GM21529 (cell line): ENCODE measurements at regions not wholly inside any gene's neighbourhood (a gene's known extent, or its start where the extent isn't known, plus 50 kb on each side); places are given as distances from the start of the nearest gene placed in this dataset.
A peak's percentile ranks its signal among the peaks of the same experiment; 100 is the strongest.

Source experiments
- ATAC-seq: cut with Tn5 transposase; IDR thresholded peaks from one replicate; pipeline ENCODE4 v1.9.1; 2021; ENCODE audit not compliant: unreplicated experiment

DNA sequence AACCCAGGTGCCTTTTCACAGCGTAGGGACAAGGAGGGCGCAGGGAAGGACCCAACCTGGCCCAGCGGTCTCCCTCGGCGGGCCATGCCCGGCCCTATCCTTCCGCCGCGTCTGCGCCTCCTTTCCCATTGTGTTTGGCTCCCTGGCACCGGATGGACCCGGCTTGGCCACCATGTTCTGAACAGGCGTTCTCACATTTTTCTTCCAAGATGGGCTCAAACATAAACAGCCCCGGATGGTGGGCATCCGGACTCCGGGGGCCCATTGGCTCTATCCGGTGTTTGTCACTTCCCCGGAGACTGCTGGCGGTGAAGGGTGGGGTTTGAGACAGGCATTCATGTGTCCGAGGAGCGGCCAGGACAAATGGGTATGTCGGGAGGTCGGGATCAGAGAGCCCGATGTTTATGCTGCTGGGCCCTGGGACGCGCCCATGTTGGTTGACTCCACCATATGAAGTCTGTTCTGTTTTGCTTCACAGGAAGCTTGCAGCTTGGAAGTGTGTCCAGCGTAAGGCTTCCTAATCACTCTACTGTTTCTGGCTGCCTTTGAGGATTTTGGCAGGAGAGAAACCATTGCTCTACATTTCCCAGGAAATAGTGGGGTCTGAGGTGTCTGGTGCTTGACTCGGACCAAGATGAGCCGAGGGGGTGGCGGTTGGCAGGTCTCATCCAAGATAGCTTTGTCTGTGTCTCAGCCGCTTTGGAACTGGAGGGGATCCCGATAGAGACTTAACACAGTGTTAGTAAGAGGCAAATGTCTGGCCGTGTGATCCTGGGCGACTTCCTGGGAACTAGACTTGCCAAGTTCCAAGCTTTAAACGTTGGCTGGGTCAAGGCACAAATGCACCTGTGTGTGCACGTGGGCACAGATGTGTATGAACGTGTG lies 188.3 kb downstream of the IRF8 start:
- no peak for ATAC-seq

DNA sequence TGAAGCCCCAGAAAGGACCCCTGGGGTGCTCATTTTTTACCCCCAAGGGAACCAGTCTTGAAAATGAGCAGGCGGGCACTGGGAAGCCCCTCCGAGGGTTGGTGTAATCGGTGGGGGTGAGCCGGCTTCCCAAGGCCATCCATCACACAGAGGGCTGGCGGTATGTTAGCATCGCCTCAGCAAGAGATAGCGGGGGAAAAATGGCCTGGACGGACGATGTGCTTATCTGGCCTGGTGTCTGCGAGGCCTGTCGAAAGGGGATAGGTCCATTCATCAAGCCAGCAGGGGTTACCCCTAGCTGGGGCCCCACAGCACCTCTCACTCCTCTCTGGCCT lies 188.9 kb downstream of the IRF8 start:
- no peak for ATAC-seq

DNA sequence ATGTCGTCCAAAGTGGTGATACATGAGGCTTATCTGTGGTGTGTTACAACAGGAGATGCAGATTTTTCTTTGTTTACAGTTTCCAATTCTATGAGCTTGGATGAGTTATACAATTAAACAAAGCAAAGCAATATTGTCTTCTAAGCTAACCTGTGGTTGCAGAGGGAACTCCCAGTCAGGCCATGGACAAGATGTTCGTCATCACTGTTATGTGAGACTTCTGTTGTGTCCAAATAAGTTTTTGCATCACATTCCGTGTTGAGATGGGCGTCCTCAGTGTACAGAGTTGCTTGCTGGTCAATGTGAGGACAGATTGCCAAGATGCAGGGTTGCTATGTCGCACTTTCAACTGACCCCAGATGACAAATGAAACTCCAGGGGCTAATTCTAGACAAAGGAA lies 189.3 kb downstream of the IRF8 start:
- ATAC-seq = no peak

DNA sequence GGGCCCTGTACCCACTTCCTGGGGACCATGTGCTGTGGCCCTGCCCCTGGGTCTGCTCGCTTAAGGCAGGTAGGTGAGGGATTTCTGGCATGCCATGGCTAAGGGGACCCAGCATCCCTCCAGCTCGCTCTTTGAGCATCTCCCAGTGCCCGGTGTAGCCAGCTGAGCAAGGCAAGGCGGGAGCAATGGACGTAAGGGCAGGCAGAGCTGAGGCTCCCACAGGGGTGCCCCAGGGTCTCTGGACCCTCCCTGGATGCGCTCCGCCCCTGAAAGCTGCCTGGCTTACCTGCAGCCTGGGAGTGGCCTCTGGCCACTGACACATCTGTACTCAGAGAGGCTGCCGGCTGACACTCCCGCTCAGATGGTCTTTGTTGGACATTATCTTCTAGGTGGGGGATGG lies 189.9 kb downstream of the IRF8 start:
- ATAC-seq = no peak

DNA sequence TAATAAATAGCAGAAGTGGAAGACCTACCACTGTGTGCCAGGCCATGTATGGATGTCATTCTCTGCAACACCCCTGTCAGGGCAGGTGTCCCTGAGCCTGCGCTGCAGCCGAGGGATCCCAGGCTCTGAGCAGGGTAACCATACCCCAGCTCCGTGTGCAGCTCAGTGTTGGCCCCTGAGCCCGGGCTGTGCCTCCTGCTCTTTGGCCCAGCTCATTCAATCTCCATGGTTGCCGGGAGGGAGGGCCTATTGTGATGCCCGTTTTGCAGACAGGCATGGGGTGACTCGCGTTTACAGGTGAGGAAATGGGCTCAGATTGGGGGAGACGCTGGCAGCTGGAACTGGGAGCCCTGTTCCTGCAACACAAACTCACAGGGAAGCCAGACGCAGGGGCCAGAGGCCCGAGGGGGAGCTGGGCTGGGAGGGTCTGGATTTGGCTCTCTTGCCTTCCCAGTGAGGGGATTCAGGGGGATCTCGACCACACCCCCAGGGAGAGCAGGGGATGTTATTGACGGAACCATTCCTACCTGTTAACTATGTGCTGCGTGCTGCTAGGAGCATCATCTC lies 190.5 kb downstream of the IRF8 start:
- no peak for ATAC-seq

DNA sequence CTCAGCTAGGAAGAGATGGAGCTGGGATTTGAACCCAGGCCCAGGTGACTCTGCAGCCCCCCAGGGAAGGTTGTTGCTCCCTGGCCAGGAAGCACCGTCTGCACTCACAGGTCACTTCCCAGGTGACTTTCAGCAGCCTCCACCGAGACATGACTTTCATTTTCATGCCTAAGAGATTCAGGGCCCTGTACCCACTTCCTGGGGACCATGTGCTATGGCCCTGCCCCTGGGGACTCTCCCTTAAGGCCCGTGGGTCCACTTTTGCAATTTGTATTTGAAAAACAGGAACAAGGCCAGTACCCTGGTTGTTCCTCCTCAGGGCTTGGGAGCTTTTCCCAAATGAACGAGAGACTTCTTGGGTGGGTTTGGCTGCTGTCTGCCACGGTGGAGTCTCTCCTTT lies 191.0 kb downstream of the IRF8 start:
- peak; percentile 72 for ATAC-seq

DNA sequence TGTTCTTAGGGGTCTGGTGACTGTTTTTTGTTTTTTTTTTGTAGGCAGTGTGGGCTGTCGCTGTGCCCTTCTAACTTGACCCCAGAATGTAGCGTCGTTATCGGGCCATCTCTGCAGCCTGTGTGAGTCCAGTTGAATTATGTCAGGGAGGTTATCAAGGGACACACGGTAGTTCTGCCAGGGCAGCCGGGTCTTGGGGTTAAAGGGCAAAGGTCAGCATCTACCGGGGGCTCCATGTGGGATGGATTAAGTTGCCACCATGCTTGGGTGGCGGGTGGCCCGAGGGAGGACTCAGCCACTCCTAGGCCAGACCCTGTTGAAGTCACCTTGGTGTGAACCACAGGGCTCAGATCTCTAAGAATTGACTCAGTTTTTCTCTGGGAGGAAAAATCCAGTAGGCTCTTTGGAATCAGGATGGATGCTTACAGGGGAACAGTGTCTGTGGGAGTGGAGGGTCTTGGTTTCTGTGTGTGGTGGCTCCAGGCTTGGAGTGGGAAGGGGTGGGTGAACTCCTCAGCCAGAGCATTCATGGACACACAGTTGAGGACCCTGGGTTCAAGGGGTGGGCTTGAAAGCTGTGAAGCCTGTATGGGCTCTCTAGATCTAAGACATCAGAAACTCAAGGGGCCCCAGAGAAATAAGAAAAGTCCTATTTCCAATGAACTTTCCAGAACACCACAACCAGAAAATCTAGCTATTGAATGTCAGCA lies 191.7 kb downstream of the IRF8 start:
- no peak for ATAC-seq

DNA sequence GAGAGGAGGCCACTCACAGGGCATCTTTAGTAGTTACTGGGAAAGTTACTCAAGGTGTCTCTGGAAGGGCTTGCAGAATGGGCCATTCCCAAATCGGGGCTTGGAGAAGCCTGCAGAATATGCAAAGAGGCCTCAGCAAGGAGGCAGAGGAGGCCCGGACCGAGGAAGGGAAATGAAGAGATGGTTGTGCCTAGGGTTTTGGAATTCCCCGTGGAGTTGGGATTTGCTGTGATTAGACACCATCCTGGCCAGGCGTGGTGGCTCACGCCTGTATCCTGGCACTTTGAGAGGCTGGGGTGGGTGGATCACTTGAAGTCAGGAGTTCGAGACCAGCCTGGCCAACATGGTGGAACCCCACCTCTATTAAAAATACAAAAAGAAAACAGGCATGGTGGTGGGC lies 193.0 kb downstream of the IRF8 start:
- no peak for ATAC-seq

DNA sequence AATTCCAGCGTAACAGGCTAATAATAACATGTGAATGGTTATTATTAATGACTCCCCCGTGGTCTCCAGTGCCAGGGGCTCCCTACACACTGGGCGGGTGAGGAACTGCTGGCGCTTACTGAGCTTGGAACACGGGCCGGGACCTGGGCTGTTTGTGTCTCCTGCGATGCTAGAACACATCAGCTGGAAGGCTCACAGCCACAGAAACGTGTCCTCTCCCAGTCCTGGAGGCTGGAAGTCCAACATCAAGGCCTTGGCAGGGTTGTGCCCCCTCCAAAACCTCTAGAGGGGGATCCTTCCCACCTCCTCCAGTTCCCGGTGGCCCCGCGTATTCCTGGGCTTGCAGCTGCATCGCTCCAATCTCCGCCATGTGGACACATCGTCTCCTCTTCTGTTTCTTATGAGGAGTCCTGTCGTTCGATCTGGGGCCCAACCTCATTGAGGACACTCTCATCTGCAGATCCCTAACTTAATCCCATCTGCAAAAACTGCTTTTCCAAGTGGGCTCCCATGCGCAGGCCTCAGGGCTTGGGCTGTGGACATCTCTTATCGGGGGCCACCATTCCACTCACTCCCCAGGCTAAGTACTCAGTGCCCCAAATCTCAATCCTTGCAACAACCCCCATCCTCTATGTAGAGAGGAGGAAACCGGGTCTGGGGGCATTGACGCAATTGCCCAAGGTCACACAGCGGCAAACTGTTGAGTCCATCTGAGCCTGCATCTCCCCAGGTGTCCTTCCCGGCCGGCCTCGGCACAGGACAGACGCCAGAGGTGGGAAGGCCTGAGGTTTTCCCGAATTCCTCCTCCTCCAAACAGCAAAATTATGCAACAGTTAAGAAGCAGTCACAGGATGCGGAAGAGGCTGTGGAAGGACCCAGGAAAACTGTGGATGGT lies 193.9 kb downstream of the IRF8 start:
- ATAC-seq = no peak

DNA sequence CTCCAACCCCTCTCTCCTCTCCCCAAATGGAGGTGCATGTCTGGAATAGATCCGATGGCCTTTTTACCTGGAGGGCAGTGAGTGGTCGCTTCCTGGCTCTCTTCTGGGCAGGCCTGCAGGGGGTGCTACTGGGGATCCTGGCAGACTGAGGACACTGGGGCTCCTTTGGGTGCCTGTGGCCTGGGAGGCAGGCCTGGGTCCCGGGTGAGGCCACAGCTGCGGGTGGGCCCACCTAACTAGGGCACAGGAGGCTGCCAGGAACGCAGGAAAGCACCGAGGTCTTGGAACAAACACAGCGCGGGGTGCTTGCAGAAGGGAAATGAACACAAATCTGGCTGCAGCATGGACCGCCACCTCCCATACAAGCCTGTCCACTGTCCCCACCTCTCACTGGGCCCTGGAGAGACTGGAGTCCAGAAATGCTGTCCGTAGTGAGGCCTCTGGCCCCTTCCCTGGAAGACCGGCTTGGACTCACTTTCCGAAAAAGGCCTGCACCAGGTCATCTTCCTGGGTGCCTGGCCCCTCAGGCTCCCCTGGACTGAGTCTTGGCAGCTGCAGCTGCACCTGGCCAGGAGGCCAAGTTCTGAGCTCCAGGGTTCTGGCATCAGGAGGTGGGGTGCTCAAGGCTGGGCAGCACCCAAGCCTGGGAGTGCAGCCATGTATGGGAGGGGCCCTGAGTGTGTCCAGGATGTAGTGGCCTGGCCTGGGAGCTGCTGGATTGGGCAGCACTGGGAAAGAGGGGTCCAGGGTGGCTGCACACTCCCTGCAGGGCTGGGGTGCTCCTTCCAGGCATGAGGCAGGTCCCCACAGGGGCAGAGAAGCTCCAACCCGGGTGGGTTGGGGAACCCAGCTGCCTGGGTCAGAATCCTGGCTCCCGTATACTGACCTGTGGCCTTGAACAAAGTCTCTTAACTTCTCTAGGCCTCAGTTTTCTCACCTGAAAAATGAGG lies 195.1 kb downstream of the IRF8 start:
- no peak for ATAC-seq

DNA sequence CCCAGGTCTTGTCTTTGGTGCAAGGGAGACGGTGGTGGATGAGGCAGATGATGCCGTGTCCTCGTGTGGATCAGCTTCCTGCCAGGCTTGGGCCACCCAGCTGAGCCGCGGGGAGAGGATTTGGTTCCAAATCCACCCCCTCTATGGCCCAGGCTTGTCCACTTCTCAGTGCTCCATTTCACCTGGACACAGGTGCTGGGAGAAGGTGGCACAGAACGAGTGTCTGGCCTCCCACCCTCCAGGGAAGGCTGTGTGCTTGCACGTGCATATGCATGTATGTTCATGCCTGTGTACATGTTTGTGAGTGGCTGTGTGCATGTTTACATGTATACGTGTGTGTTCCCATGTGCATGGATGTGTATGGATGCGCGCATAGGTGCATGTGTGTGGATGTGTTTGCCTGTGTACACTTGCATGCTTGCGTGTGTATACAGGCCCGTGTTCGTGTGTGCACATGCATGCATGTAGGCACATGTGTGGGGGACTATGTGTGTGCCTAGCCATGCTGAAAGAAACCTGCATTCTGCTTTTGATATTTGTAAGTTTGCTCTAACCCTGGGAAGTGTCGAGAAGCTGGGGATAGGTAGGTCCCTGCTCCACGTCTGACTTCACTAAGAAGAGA lies 196.3 kb downstream of the IRF8 start:
- ATAC-seq = no peak

DNA sequence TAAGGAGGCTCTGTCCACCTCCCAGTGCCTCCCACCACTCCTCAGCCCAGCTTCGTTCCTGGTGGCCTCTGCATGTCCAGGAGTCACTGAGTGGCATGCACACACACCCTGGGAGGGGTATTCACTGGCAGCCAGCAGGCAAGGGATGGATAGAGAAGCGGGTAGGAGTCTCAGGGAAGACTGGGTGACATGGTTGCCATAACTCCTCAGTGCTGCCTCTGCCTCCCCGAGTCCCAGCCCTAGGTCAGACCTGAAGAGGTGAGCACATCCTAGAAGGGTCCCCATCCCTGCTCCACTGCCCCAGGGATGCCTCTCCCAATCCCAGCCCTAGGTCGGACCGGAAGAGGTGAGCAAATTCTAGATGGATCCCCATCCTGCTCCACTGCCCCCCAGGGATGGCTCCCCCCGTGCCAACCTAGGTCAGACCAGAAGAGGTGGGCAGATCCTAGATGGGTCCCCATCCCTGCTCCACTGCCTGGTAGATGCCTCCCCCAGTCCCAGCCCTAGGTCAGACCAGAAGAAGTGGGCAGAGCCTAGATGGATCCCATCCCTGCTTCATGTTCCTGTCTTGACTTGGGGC lies 197.0 kb downstream of the IRF8 start:
- no peak for ATAC-seq

DNA sequence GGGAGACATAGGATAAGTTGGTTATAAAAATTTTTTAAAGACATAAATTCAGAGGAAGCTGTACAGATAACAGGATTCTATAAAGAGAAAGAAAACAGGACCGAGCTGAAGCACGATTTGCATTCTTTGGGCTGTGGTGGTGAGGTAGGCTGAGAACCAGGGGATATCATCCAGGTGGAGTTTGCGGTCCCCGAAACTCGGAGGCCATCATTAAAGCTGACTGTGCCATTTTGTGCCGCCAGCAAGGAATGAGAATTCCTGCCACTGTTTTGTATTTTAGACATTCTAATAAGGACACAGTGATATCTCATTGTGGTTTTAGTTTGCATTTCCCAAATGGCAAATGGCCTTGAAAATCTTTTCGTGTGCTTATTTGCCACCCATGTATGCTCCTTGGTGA lies 197.9 kb downstream of the IRF8 start:
- ATAC-seq = no peak

DNA sequence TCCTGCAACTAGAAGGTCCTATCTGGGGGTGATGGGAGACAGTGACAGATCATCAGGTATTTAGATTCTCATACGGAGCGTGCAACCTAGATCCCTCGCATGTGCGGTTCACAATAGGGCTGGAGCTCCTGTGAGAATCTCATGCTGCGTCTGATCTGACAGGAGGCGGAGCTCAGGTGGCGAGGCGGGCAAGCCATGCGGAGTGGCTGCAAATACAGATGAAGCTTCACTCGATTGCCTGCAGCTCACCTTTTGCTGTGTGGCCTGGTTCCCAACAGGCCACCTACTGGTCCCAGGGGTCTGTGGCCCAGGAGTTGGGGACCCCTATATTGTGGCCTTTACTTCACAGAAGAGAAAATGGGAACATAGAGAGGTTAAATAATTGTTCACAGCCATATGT lies 200.4 kb downstream of the IRF8 start:
- ATAC-seq = no peak

DNA sequence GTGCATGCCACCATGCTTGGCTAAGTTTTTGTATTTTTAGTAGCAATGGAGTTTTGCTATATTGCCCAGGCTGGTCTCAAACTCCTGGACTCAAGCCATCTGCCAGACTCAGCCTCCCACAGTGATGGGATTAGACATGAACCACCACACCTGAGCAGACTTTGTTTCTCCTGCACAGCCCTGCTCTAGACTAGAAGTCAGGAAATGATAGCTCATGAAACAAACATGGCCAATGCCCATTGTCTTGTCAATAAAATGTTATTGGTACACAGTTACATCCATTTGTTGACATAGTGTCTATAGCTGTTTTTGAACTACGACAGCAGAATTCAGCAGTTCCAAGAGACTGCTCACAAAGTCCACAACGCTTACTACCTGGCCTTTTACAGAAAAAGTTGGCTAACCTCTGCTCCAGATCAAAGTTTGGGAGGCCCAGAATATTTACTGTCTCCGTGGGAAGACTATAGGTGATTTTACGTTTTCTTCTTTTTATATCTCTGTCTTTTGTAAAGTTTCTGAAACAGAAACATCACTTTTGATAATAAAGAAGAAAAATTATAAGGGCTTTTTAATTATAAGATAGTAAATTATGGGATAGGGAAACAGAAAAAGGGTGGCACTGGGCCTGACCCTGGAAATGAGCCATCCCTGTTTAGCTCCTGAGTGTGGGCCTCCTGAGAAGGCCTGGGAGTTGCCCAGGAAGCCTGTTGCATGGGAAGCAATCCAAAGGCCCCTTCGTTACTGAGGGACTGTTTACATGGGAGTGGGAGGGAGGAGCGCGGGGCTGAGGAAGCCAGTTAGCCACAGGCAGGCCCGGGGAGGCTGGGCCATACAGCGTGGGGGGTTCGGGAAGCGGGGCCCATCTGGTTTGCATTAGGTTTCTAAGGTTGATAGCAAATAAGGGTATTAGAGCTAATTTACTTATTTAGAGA lies 201.5 kb downstream of the IRF8 start:
- ATAC-seq = no peak

DNA sequence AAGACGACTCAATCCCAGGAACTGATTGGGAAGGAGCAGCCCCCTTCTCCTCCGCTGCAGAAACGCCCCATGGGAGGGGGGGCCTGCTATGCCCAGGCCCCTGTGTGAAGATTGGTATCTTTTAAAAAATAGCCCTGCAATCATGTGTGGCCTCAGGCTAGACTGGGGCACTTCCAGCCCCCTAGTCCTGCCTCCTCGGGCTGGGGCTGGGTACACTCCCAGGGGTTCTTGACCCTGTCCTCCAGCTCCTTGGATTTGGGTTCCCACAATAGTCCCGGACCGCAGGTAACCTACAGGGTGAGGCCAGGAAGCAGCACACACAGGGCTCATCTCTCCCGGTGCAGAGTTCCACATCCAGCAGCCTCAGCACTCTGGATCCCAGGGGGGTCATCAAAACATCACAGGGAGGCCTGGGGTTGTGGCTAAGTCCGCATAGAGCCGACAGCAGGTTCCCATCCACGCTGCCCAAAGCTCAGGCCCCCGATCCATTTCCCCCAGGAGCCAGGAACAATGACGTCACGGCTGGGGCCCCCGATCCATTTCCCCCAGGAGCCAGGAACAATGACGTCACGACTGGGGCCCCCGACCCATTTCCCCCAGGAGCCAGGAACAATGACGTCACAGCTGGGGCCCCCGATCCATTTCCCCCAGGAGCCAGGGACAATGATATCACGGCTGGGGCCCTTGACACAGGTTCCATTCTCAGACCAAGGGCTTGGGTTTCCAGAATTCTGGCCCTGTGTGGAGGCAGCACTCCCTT lies 202.4 kb downstream of the IRF8 start:
- ATAC-seq = no peak

DNA sequence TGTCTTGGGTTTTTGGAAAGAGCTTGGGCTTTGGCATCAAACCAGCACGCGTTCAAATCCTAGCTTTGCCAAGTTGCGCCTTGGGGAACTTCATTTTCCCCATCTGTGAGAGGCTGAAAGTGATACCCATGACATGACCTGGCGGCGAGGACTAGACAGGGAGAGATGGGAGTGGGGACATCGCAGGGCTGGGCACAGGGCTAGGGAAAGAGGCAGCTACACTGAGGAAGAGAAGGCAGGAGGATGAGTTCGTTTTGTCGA lies 202.9 kb downstream of the IRF8 start:
- ATAC-seq = no peak

DNA sequence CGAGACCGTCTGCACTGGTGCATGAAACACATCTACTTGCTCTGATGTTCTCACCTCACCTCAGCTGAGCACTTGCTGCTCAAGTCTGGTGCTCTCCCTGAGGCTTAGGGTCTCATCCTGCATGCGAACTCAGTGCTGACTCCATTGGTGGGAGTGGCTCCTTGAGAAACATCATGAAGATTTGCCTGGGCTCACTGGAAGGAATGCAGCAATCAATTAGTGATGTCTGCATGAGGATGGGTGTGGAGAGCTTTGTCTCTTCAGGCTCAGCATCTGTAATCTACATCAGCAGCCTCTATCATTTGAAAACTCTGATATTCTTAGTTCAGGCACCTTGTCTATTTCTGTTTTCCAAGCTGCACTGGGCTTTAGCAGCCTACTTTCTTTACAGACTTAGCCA lies 204.4 kb downstream of the IRF8 start:
- no peak for ATAC-seq
